Osteocyte (in vitro differentiated cells): ENCODE measurements at regions not wholly inside any gene's neighbourhood (a gene's known extent, or its start where the extent isn't known, plus 50 kb on each side); places are given as distances from the start of the nearest gene placed in this dataset.

Experiments used
- DNase-seq: peaks from one replicate; pipeline ENCODE4 v3.0.0; 2021; ENCODE audit warnings: mixed read lengths; ENCODE audit not compliant: unreplicated experiment; ENCODE audit errors: extremely low spot score
- H3K27ac Mint-ChIP-seq: one replicate; pipeline ENCODE4 v1.8.0; 2021; ENCODE audit warnings: mild to moderate bottlenecking, mixed read lengths; ENCODE audit not compliant: unreplicated experiment
- H3K27me3 Mint-ChIP-seq: one replicate; pipeline ENCODE4 v1.8.0; 2021; ENCODE audit warnings: mixed read lengths; ENCODE audit not compliant: unreplicated experiment
- H3K36me3 Mint-ChIP-seq: one replicate; pipeline ENCODE4 v1.8.0; 2021; ENCODE audit warnings: mixed read lengths; ENCODE audit not compliant: unreplicated experiment
- H3K4me1 Mint-ChIP-seq: one replicate; pipeline ENCODE4 v1.8.0; 2021; ENCODE audit warnings: mixed read lengths; ENCODE audit not compliant: unreplicated experiment
- H3K4me3 Mint-ChIP-seq: one replicate; pipeline ENCODE4 v1.8.0; 2021; ENCODE audit warnings: mild to moderate bottlenecking, moderate library complexity, mixed read lengths; ENCODE audit not compliant: unreplicated experiment
- H3K9me3 Mint-ChIP-seq: one replicate; pipeline ENCODE4 v1.8.0; 2021; ENCODE audit warnings: mixed read lengths; ENCODE audit not compliant: unreplicated experiment
- CTCF ChIP-seq: fragments of 200-600 bp; sonication (generic); IDR thresholded peaks from 2 replicates; pipeline ENCODE4 v1.5.0; 2021; ENCODE audit warnings: antibody characterized with exemption, mild to moderate bottlenecking, moderate library complexity

- Mint-ChIP-seq H3K27me3 (no peaks in the 10 kb centered on the region), H3K4me1 (no peaks in the 10 kb centered on the region), H3K4me3 (no peak overlapping the region), H3K36me3 (no peaks in the 10 kb centered on the region), H3K9me3 (no peaks in the 10 kb centered on the region), H3K27ac (no peak overlapping the region)
- no peak for TF ChIP-seq CTCF
- DNase-seq: no peak
Observed at GRCh38 chr7:88457320-88457719, 150.6 kb upstream of the STEAP4 start.

GRCh38 chr7:88456490-88456889, 149.8 kb upstream of the STEAP4 start:
- Mint-ChIP-seq H3K4me3 (no peak overlapping the region), H3K4me1 (no peaks in the 10 kb centered on the region)

GRCh38 chr7:88455696-88456095, 149.0 kb upstream of the STEAP4 start:
- no peak for TF ChIP-seq CTCF
- DNase-seq: no peak
- H3K4me3 Mint-ChIP-seq: no peak overlapping the region
- H3K36me3 Mint-ChIP-seq: no peaks in the 10 kb centered on the region
- no peaks in the 10 kb centered on the region for H3K4me1 Mint-ChIP-seq
- H3K27ac Mint-ChIP-seq: no peak overlapping the region
- no peaks in the 10 kb centered on the region for H3K9me3 Mint-ChIP-seq
- no peaks in the 10 kb centered on the region for H3K27me3 Mint-ChIP-seq

More at GRCh38 chr7:88456490-88456889, 149.8 kb upstream of the STEAP4 start:
- Mint-ChIP-seq H3K9me3 (no peaks in the 10 kb centered on the region), H3K27me3 (no peaks in the 10 kb centered on the region), H3K27ac (no peak overlapping the region), H3K36me3 (no peaks in the 10 kb centered on the region)
- no peak for TF ChIP-seq CTCF
- DNase-seq: no peak

- Mint-ChIP-seq H3K9me3 (no peaks in the 10 kb centered on the region), H3K4me1 (no peaks in the 10 kb centered on the region), H3K27me3 (no peaks in the 10 kb centered on the region), H3K27ac (no peak overlapping the region), H3K4me3 (no peak overlapping the region), H3K36me3 (no peaks in the 10 kb centered on the region)
- TF ChIP-seq CTCF: no peak
- no peak for DNase-seq
Observed at GRCh38 chr7:88452646-88453045, 146.0 kb upstream of the STEAP4 start.

- Mint-ChIP-seq H3K4me3 (no peak overlapping the region), H3K36me3 (no peaks in the 10 kb centered on the region), H3K27me3 (no peaks in the 10 kb centered on the region), H3K9me3 (no peaks in the 10 kb centered on the region), H3K27ac (no peak overlapping the region), H3K4me1 (no peaks in the 10 kb centered on the region)
- TF ChIP-seq CTCF: no peak
- no peak for DNase-seq
Observed at GRCh38 chr7:88450874-88451273, 144.2 kb upstream of the STEAP4 start.
